GM23338 (cell line): ENCODE measurements at regions not wholly inside any gene's neighbourhood (a gene's known extent, or its start where the extent isn't known, plus 50 kb on each side); places are given as distances from the start of the nearest gene placed in this dataset.

Experiments used
- ATAC-seq: fragments of 200-7000 bp; cut with Tn5 transposase; 3 replicates; pipeline ENCODE4 v1.9.1; 2020
- DNase-seq: peaks from one replicate; pipeline ENCODE4 v3.0.0-alpha.2; 2015; ENCODE audit warnings: low spot score
- H2AFZ ChIP-seq: fragments of 200-600 bp; sonication (generic); 2 replicates; pipeline ENCODE4 v1.8.0; 2016; ENCODE audit warnings: antibody characterized with exemption, mild to moderate bottlenecking, moderate library complexity
- H3F3A ChIP-seq: fragments of 200-600 bp; sonication (generic); replicated peaks from 2 replicates; pipeline ENCODE4 v1.8.0; 2017; ENCODE audit warnings: antibody characterized with exemption, mixed run types, low read depth
- H3K27ac ChIP-seq: fragments of 200-600 bp; sonication (generic); 2 replicates; pipeline ENCODE4 v1.6.1; 2016; ENCODE audit warnings: low read depth
- H3K27me3 ChIP-seq: fragments of 200-600 bp; sonication (generic); 2 replicates; pipeline ENCODE4 v1.8.0; 2016; ENCODE audit warnings: mild to moderate bottlenecking, mixed run types, moderate library complexity; ENCODE audit not compliant: insufficient read depth
- H3K36me3 ChIP-seq: fragments of 200-600 bp; sonication (generic); 2 replicates; pipeline ENCODE4 v1.8.0; 2016; ENCODE audit warnings: mild to moderate bottlenecking; ENCODE audit not compliant: insufficient read depth
- H3K4me1 ChIP-seq: fragments of 200-600 bp; sonication (generic); 2 replicates; pipeline ENCODE4 v1.8.0; 2016; ENCODE audit warnings: mild to moderate bottlenecking, moderate library complexity; ENCODE audit not compliant: insufficient read depth
- H3K4me2 ChIP-seq: fragments of 200-600 bp; sonication (generic); 2 replicates; pipeline ENCODE4 v1.7.1; 2017; ENCODE audit warnings: mixed run types
- H3K4me3 ChIP-seq: fragments of 200-600 bp; sonication (generic); 2 replicates; pipeline ENCODE4 v1.6.1; 2016; ENCODE audit warnings: mixed run types
- H3K79me2 ChIP-seq: fragments of 200-600 bp; sonication (generic); replicated peaks from 2 replicates; pipeline ENCODE4 v1.8.0; 2017; ENCODE audit warnings: mild to moderate bottlenecking; ENCODE audit not compliant: insufficient read depth
- H3K9me2 ChIP-seq: fragments of 200-600 bp; sonication (generic); 2 replicates; pipeline ENCODE4 v1.8.0; 2017; ENCODE audit not compliant: insufficient read depth
- H4K20me1 ChIP-seq: fragments of 200-600 bp; sonication (generic); replicated peaks from 2 replicates; pipeline ENCODE4 v1.8.0; 2017; ENCODE audit warnings: mild to moderate bottlenecking; ENCODE audit not compliant: insufficient read depth
- H3K27ac Mint-ChIP-seq: 2 replicates; pipeline ENCODE4 v1.8.0; 2020; ENCODE audit warnings: inconsistent platforms, mild to moderate bottlenecking, moderate library complexity, mixed read lengths
- H3K27me3 Mint-ChIP-seq: 3 replicates; pipeline ENCODE4 v1.8.0; 2022; ENCODE audit warnings: low read depth, mild to moderate bottlenecking, moderate library complexity, mixed read lengths, inconsistent platforms; ENCODE audit not compliant: insufficient read depth, poor library complexity
- H3K36me3 Mint-ChIP-seq: 3 replicates; pipeline ENCODE4 v1.8.0; 2021; ENCODE audit warnings: low read depth, mild to moderate bottlenecking, inconsistent platforms, moderate library complexity, mixed read lengths
- H3K4me1 Mint-ChIP-seq: 3 replicates; pipeline ENCODE4 v1.8.0; 2020; ENCODE audit warnings: mild to moderate bottlenecking, inconsistent platforms, mixed read lengths
- H3K4me3 Mint-ChIP-seq: 3 replicates; pipeline ENCODE4 v1.8.0; 2021; ENCODE audit warnings: moderate library complexity, mild to moderate bottlenecking, inconsistent platforms, mixed read lengths
- H3K9me3 Mint-ChIP-seq: 3 replicates; pipeline ENCODE4 v1.8.0; 2020; ENCODE audit warnings: moderate library complexity, mild to moderate bottlenecking, inconsistent platforms, mixed read lengths
- CREB1 ChIP-seq: fragments of 250-450 bp; sonication (Bioruptor Pico); IDR thresholded peaks from 2 replicates; pipeline ENCODE4 v1.5.0; 2020; ENCODE audit warnings: low read depth, mild to moderate bottlenecking, moderate library complexity
- CTCF ChIP-seq, 2 experiments: fragments of 200-600 bp in 1 of 2; sonication (generic) in 1 of 2; conservative IDR thresholded peaks; 2 replicates each; pipeline versions ENCODE4 v1.5.1 to v1.6.1; 2016 to 2017; ENCODE audit warnings: antibody characterized with exemption in 2 of 2, low read depth in 2 of 2, mild to moderate bottlenecking in 2 of 2, moderate library complexity in 1 of 2
- EZH2 ChIP-seq: fragments of 200-600 bp; sonication (generic); IDR thresholded peaks from one replicate; pipeline ENCODE4 v1.8.0; 2017; ENCODE audit warnings: antibody characterized with exemption, mild to moderate bottlenecking, low read depth; ENCODE audit not compliant: unreplicated experiment
- EZH2phosphoT487 ChIP-seq: fragments of 200-600 bp; sonication (generic); IDR thresholded peaks from one replicate; pipeline ENCODE4 v1.8.1; 2018; ENCODE audit warnings: antibody characterized with exemption; ENCODE audit not compliant: unreplicated experiment
- JUNB ChIP-seq: IDR thresholded peaks from one replicate; pipeline ENCODE4 v1.6.1; 2016; ENCODE audit warnings: antibody characterized with exemption; ENCODE audit not compliant: unreplicated experiment
- NANOG ChIP-seq: IDR thresholded peaks from 2 replicates; pipeline ENCODE4 v1.6.1; 2016; ENCODE audit warnings: antibody characterized with exemption, borderline replicate concordance
- POLR2AphosphoS5 ChIP-seq: IDR thresholded peaks from 2 replicates; pipeline ENCODE4 v1.6.1; 2016; ENCODE audit warnings: antibody characterized with exemption, low read depth
- STAT1 ChIP-seq: IDR thresholded peaks from one replicate; pipeline ENCODE4 v1.6.1; 2016; ENCODE audit warnings: antibody characterized with exemption; ENCODE audit not compliant: unreplicated experiment
- ZNF114 ChIP-seq: fragments of 250-450 bp; sonication (Bioruptor Pico); IDR thresholded peaks from 2 replicates; pipeline ENCODE4 v1.5.0; 2020; ENCODE audit warnings: mild to moderate bottlenecking, moderate library complexity
- ZNF331 ChIP-seq: fragments of 250-450 bp; sonication (Bioruptor Pico); IDR thresholded peaks from 2 replicates; pipeline ENCODE4 v1.5.0; 2020; ENCODE audit warnings: low read depth, mild to moderate bottlenecking, moderate library complexity
- ZNF462 ChIP-seq: fragments of 250-450 bp; sonication (Bioruptor Pico); IDR thresholded peaks from 2 replicates; pipeline ENCODE4 v1.5.0; 2020; ENCODE audit warnings: mild to moderate bottlenecking, moderate library complexity
- TF ChIP-seq, protein P1 (sequence below): IDR thresholded peaks from 2 replicates; pipeline ENCODE4 v1.6.1; 2016; ENCODE audit warnings: antibody characterized with exemption
- TF ChIP-seq, protein P2 (sequence below): IDR thresholded peaks from one replicate; pipeline ENCODE4 v1.6.1; 2018; ENCODE audit warnings: antibody characterized with exemption; ENCODE audit not compliant: unreplicated experiment

DNA sequence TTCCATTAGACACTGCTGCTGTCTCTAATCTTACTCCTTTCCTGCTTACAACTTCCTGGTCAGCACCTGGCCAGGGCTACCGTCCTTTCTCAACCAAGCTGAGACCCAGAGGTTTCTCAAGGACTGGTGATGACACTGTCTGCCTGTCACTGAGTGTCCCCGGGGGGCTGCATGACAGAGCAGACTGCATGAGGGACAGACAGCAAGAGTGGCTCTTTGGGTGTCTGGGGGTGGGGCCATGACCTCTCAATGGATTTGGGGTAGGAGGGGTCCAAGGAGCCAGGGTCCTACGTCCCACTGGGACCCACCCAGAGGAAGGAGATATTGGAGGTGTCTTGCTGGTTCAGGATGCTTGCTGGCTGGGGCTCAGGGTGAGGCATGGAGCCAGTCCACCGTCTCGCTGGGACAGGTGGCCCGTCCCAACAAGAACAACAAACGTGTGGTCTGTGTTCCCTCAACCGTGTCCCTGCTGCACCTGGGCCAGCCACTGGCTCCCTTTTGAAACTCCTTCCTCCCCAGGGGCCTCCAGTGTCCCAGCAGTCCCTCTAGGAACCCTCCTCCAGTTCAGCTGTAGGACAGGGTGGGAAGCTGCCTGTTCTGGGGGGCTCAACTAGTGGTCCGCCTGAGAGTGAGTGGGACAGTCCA is 344.6 kb upstream of the AJAP1 start:
- Histone ChIP-seq H3K9me2 (no peaks in the 10 kb centered on the region), H3K36me3 (peaks cover 11% of the 10 kb centered on the region), H3K27ac (no peak overlapping the region), H3K4me3 (no peak overlapping the region), H2AFZ (no peak overlapping the region), H3K79me2 (no peaks in the 10 kb centered on the region), H3F3A (no peaks in the 10 kb centered on the region), H3K4me1 (no peaks in the 10 kb centered on the region), H4K20me1 (no peaks in the 10 kb centered on the region), H3K4me2 (no peak overlapping the region), H3K27me3 (no peaks in the 10 kb centered on the region)
- no peak for ATAC-seq
- Mint-ChIP-seq H3K27ac (no peak overlapping the region), H3K4me3 (no peak overlapping the region), H3K27me3 (peaks cover 4% of the 10 kb centered on the region), H3K9me3 (peaks cover 96% of the 10 kb centered on the region), H3K36me3 (peaks cover 37% of the 10 kb centered on the region), H3K4me1 (no peaks in the 10 kb centered on the region)
- DNase-seq: no peak
- TF ChIP-seq CTCF (conservative IDR thresholded peaks at IDR 0.05; ENCODE audit: low read depth in 2 of 2) (no peak), POLR2AphosphoS5 (no peak), STAT1 (no peak), JUNB (no peak), ZNF462 (CRISPR knock-in tag) (no peak), NANOG (no peak), EZH2 (no peak), ZNF114 (CRISPR knock-in tag) (no peak), CREB1 (no peak), ZNF331 (CRISPR knock-in tag) (no peak), EZH2phosphoT487 (no peak)
- TF ChIP-seq, protein P1, sequence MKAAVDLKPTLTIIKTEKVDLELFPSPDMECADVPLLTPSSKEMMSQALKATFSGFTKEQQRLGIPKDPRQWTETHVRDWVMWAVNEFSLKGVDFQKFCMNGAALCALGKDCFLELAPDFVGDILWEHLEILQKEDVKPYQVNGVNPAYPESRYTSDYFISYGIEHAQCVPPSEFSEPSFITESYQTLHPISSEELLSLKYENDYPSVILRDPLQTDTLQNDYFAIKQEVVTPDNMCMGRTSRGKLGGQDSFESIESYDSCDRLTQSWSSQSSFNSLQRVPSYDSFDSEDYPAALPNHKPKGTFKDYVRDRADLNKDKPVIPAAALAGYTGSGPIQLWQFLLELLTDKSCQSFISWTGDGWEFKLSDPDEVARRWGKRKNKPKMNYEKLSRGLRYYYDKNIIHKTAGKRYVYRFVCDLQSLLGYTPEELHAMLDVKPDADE: no peak
- TF ChIP-seq, protein P2, sequence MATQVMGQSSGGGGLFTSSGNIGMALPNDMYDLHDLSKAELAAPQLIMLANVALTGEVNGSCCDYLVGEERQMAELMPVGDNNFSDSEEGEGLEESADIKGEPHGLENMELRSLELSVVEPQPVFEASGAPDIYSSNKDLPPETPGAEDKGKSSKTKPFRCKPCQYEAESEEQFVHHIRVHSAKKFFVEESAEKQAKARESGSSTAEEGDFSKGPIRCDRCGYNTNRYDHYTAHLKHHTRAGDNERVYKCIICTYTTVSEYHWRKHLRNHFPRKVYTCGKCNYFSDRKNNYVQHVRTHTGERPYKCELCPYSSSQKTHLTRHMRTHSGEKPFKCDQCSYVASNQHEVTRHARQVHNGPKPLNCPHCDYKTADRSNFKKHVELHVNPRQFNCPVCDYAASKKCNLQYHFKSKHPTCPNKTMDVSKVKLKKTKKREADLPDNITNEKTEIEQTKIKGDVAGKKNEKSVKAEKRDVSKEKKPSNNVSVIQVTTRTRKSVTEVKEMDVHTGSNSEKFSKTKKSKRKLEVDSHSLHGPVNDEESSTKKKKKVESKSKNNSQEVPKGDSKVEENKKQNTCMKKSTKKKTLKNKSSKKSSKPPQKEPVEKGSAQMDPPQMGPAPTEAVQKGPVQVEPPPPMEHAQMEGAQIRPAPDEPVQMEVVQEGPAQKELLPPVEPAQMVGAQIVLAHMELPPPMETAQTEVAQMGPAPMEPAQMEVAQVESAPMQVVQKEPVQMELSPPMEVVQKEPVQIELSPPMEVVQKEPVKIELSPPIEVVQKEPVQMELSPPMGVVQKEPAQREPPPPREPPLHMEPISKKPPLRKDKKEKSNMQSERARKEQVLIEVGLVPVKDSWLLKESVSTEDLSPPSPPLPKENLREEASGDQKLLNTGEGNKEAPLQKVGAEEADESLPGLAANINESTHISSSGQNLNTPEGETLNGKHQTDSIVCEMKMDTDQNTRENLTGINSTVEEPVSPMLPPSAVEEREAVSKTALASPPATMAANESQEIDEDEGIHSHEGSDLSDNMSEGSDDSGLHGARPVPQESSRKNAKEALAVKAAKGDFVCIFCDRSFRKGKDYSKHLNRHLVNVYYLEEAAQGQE: no peak
